ENCODE measurements at regions not wholly inside any gene's neighbourhood (a gene's known extent, or its start where the extent isn't known, plus 50 kb on each side); places are given as distances from the start of the nearest gene placed in this dataset.

DNA sequence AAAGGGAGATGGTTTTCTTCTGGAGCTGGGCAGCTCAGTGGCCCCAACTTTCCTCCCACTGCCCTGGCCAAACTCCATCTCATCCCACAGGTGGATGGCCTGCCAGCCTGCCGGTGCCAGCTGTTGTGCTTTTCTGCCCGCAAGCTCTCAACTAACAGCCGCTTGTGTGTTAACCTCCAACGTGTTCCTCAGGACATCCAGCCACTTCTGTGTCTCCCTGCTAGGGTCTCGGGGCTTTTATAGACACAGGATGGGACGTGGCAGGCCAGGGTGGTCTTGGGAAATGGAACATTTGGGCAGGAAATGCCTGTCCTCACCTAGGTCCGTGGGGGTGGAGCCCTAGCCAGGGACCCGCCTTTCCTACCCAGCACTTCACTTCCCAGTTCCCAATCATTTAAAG is 171.1 kb upstream of the RGS17 start:
- POLR2A ChIA-PET: no interaction called here
- Histone ChIP-seq H3K4me2 (ENCODE audit: low read depth, low read length) (no peak overlapping the region), H3K27ac (ENCODE audit: extremely low read length, insufficient read depth, low read length) (no peak overlapping the region), H3K9ac (ENCODE audit: insufficient read depth, low read depth, low read length) (no peak overlapping the region), H3K27me3 (ENCODE audit: control insufficient read depth in 1 of 2, insufficient read depth in 2 of 2, low read length in 2 of 2) (no peaks in the 10 kb centered on the region), H3K9me3 (ENCODE audit: low read length) (no peaks in the 10 kb centered on the region), H3K79me2 (ENCODE audit: insufficient read depth, low read length) (no peaks in the 10 kb centered on the region), H3K4me1 (ENCODE audit: insufficient read depth, low read length) (no peaks in the 10 kb centered on the region), H3K36me3 (replicated peaks in 1 of 2; ENCODE audit: control insufficient read depth in 1 of 2, insufficient read depth in 2 of 2, low read length in 2 of 2) (no peaks in the 10 kb centered on the region), H4K20me1 (ENCODE audit: insufficient read depth, low read length) (no peaks in the 10 kb centered on the region), H3K4me3 (replicated peaks in 1 of 3; ENCODE audit: insufficient read depth in 1 of 3, low read depth in 2 of 3, low read length in 3 of 3) (no peak overlapping the region), H2AFZ (ENCODE audit: low read length) (no peak overlapping the region)
- in situ Hi-C loops (cut with HindIII; ENCODE audit: extremely low pct_ligation_motif_present, low pct_unique_long_range_greater_than_20kb) (no loop called here), intact Hi-C loops (cut with micrococcal nuclease; ENCODE audit: unreplicated experiment) (no loop called here)
- DNase-seq (ENCODE audit: low spot score) (no peak), FAIRE-seq (no peak), ATAC-seq (no peak)
- BruUV-seq (replicated peaks): no TSS peak
- TF ChIP-seq TEAD2 (CRISPR knock-in tag; IDR thresholded peaks at IDR 0.05): no peak
- TF ChIP-seq ZNF75D (CRISPR knock-in tag; IDR thresholded peaks at IDR 0.05; ENCODE audit: borderline replicate concordance): no peak
- no peak for TF ChIP-seq GATAD1 (CRISPR knock-in tag; IDR thresholded peaks at IDR 0.05)
- no peak for TF ChIP-seq NCOA2 (CRISPR knock-in tag; IDR thresholded peaks at IDR 0.05)
- TF ChIP-seq STAT5B (CRISPR knock-in tag; IDR thresholded peaks at IDR 0.05): no peak
- TF ChIP-seq ZNF251 (CRISPR knock-in tag; IDR thresholded peaks at IDR 0.05): no peak
- TF ChIP-seq JARID2 (CRISPR knock-in tag; IDR thresholded peaks at IDR 0.05; ENCODE audit: insufficient replicate concordance): no peak
- TF ChIP-seq ZNF776 (CRISPR knock-in tag; IDR thresholded peaks at IDR 0.05): no peak
- TF ChIP-seq POLR2AphosphoS5 (IDR thresholded peaks at IDR 0.05; ENCODE audit: low read depth, low read length): no peak
- no peak for TF ChIP-seq KDM5B (CRISPR knock-in tag; IDR thresholded peaks at IDR 0.05; ENCODE audit: borderline replicate concordance)
- 5% methylated on average over 8 of the region's 8 CpGs for WGBS (ENCODE audit: low lambda C conversion rate)
- CTCF ChIA-PET (ENCODE audit: low intra/inter-chr PET ratio, low total read pairs): no interaction called here

DNA sequence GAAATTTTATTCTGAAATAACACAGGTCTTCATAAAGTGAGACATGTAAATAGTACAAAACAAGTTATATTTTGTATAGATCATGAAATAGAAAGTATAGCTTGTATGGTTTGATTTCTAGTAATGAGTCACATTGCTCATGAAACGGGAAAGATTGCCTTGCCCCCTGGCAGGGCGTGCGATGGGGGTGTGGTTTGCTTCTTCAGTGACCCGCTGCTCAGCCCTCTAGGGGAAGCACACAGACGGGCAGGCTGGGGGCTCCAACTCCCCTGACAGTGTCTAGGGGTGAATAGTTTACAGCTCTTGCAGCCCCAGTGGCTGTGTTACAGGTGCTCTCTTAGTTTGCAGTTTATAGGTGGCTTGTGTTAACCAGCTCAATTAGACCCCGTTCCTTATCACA is 170.5 kb upstream of the RGS17 start:
- Histone ChIP-seq H2AFZ (ENCODE audit: low read length) (no peak overlapping the region), H3K4me2 (ENCODE audit: low read depth, low read length) (no peak overlapping the region), H3K27ac (ENCODE audit: extremely low read length, insufficient read depth, low read length) (no peak overlapping the region), H3K9ac (ENCODE audit: insufficient read depth, low read depth, low read length) (no peak overlapping the region), H3K36me3 (replicated peaks in 1 of 2; ENCODE audit: control insufficient read depth in 1 of 2, insufficient read depth in 2 of 2, low read length in 2 of 2) (no peaks in the 10 kb centered on the region), H3K9me3 (ENCODE audit: low read length) (no peaks in the 10 kb centered on the region), H3K4me3 (replicated peaks in 1 of 3; ENCODE audit: insufficient read depth in 1 of 3, low read depth in 2 of 3, low read length in 3 of 3) (no peak overlapping the region), H4K20me1 (ENCODE audit: insufficient read depth, low read length) (no peaks in the 10 kb centered on the region), H3K4me1 (ENCODE audit: insufficient read depth, low read length) (no peaks in the 10 kb centered on the region), H3K79me2 (ENCODE audit: insufficient read depth, low read length) (no peaks in the 10 kb centered on the region), H3K27me3 (ENCODE audit: control insufficient read depth in 1 of 2, insufficient read depth in 2 of 2, low read length in 2 of 2) (no peaks in the 10 kb centered on the region)
- 0% methylated on average over 5 of the region's 6 CpGs for WGBS (ENCODE audit: low lambda C conversion rate)
- ChIA-PET POLR2A (no interaction called here), CTCF (ENCODE audit: low intra/inter-chr PET ratio, low total read pairs) (no interaction called here)
- FAIRE-seq (no peak), DNase-seq (ENCODE audit: low spot score) (no peak), ATAC-seq (peak; percentile 76)
- TF ChIP-seq SUZ12 (IDR thresholded peaks at IDR 0.05; ENCODE audit: low read depth, low read length): no peak
- TF ChIP-seq, protein P1, sequence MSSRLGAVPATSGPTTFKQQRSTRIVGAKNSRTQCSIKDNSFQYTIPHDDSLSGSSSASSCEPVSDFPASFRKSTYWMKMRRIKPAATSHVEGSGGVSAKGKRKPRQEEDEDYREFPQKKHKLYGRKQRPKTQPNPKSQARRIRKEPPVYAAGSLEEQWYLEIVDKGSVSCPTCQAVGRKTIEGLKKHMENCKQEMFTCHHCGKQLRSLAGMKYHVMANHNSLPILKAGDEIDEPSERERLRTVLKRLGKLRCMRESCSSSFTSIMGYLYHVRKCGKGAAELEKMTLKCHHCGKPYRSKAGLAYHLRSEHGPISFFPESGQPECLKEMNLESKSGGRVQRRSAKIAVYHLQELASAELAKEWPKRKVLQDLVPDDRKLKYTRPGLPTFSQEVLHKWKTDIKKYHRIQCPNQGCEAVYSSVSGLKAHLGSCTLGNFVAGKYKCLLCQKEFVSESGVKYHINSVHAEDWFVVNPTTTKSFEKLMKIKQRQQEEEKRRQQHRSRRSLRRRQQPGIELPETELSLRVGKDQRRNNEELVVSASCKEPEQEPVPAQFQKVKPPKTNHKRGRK (CRISPR knock-in tag; IDR thresholded peaks at IDR 0.05): no peak
- no peak for TF ChIP-seq EP300 (IDR thresholded peaks at IDR 0.05; ENCODE audit: low read depth in 2 of 2, low read length in 2 of 2)
- TF ChIP-seq EP300 (CRISPR knock-in tag; IDR thresholded peaks at IDR 0.05; ENCODE audit: borderline replicate concordance): no peak
- TF ChIP-seq, protein P2, sequence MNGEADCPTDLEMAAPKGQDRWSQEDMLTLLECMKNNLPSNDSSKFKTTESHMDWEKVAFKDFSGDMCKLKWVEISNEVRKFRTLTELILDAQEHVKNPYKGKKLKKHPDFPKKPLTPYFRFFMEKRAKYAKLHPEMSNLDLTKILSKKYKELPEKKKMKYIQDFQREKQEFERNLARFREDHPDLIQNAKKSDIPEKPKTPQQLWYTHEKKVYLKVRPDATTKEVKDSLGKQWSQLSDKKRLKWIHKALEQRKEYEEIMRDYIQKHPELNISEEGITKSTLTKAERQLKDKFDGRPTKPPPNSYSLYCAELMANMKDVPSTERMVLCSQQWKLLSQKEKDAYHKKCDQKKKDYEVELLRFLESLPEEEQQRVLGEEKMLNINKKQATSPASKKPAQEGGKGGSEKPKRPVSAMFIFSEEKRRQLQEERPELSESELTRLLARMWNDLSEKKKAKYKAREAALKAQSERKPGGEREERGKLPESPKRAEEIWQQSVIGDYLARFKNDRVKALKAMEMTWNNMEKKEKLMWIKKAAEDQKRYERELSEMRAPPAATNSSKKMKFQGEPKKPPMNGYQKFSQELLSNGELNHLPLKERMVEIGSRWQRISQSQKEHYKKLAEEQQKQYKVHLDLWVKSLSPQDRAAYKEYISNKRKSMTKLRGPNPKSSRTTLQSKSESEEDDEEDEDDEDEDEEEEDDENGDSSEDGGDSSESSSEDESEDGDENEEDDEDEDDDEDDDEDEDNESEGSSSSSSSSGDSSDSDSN (CRISPR knock-in tag; IDR thresholded peaks at IDR 0.05): no peak
- BruUV-seq (replicated peaks): no TSS peak
- intact Hi-C loops (cut with micrococcal nuclease; ENCODE audit: unreplicated experiment): no loop called here
- in situ Hi-C loops (cut with HindIII; ENCODE audit: extremely low pct_ligation_motif_present, low pct_unique_long_range_greater_than_20kb): no loop called here
